ENCODE measurements at regions not wholly inside any gene's neighbourhood (a gene's known extent, or its start where the extent isn't known, plus 50 kb on each side); places are given as distances from the start of the nearest gene placed in this dataset.

DNA sequence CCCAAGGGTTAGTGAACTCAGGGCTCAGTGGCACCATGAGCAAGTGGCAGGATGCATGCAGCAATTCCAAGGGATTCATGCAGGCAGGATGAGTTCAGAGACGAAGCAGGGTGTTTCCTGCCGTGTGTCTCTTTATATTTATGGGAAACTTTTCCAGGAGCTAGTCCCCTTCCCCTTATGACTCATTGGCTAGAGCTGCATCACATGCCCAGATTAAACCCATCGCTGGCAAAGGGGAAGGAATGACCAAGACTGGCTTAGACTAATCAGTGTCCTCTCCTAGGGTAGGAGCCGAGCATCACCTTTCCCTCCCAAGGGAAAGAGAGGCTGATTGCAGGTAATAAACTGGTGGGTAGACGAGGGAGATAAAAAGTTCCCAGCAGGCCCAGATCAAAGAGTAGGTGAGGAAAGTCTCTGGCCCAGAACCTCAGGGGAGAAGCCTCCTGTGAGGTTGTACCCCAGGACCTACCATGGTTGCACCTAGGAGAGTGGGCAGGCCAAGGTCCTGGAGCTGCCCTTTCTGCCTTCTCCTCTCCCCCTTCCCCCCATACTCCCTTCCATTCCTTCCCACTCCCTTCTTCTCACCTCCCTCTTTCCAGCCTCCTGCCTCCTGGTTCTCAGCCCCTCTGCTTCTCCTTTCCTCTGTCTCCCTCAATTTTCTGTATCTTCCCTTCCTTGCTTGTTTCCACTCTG is 67.8 kb upstream of the ITGA11 start:
- ChIA-PET CTCF (no interaction called here), POLR2A (no interaction called here)

DNA sequence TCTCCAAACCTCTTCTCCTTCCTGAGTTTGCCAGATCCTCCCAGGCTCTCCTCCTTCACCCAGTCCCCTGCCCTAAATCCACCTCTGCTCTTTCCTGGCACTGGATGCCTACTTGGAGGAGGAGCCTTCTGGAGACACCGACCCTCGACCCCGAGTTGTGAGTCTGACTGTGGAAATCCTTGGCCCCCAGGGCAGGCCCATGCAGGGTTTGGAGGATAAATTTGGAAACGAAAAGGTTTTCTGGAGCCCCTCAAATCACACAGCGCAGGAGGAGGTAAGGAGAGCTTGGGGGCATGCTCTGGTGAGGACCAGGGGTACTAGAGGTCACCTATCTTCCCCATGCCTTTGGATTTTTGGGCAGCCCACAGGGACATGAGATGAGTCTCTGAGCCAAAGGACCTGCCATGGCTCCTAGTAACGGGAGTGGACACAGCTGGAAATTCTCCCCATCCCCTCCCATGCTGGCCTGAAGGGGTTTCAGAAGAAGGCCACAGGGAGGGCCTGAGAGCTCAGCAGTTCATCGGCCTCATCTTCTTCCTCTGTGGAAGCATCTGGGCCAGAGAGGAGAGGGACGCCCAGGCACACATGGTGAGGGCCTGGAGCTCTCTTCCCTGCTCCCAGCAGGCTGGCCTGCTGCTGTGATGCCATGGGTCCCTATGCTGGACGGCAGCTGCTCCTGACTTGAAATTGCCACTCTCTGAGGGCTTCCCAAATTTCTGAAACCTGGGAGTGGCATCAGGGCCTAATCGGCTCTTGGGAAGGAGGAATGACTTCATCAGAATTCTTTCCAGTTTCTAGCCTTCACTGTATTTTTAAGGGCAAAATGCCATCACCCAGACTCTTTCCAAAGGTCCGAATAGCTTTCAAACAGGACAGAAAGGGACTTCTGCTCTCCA is 68.6 kb upstream of the ITGA11 start:
- POLR2A ChIA-PET: no interaction called here
- CTCF ChIA-PET: no interaction called here

GRCh38 chr15:68501259-68501591 is 69.3 kb upstream of the ITGA11 start:
- ChIA-PET CTCF (no interaction called here), POLR2A (no interaction called here)

- CTCF ChIA-PET: no interaction called here
- POLR2A ChIA-PET: no interaction called here
Measured at GRCh38 chr15:68501616-68502015, 69.7 kb upstream of the ITGA11 start.

- POLR2A ChIA-PET: no interaction called here
- CTCF ChIA-PET: no interaction called here
Measured at GRCh38 chr15:68502398-68502901, 70.5 kb upstream of the ITGA11 start.

DNA sequence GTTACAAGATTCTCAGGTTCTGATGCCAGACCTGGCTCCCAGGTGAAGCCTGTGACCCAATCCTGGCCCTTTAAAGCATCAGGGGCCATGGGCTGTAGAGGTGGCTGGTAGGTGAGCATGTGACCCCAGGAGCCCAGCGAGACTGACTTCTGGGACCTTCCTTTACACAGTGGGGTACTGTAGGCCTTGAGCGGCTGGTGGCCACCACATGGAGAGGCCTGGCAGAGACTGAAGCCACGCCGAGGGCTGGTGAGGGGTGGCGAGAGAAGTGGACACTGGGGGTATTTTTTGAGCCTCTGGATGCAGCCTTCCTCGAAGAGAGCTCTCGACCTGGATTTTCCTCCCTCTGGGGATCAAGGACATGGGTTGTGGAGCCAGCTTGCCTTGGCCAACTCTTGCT is 71.2 kb upstream of the ITGA11 start:
- POLR2A ChIA-PET: no interaction called here
- CTCF ChIA-PET: no interaction called here

DNA sequence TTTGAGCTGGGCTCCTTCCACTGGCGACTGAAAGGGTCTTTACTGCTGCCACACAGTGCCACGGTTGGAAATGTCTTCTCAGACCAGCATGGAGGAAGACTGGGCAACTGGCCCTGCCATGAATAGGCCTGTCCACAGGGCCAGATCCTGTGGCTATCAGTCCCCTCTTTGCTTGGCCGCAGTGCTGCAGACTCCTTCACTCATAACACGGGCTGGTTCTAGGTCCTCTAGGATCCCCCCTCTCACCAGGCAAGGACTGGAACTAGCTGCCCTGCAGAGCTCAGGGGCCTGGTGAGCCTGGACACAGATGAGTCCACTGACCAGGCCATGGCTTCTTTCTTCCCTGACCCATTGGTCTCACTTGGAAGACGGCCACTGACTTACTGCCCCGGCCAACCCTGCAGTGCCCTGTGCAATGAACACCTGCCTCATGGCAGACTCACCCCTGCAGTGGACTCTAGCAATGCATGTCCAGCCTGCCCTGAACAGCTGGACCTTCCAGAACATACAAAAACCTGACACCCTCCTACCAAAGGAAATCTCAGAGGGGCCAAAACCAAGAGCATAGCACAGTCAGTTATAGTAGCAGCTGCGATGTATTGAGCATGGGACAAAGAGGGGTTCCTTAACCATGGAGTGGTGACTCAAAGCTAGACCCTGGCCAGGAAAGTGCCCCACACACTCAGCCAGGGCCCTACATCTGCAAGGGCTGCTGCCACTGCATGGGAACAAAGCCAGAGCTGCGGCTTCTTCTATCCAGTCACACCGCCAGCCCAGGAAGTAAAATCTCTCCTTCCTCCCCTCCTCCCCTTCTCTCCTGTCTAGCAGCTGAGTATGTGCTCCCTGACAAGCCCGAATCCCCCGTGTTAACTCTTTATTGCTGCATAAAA is 72.1 kb upstream of the ITGA11 start:
- CTCF ChIA-PET: no interaction called here
- POLR2A ChIA-PET: no interaction called here

DNA sequence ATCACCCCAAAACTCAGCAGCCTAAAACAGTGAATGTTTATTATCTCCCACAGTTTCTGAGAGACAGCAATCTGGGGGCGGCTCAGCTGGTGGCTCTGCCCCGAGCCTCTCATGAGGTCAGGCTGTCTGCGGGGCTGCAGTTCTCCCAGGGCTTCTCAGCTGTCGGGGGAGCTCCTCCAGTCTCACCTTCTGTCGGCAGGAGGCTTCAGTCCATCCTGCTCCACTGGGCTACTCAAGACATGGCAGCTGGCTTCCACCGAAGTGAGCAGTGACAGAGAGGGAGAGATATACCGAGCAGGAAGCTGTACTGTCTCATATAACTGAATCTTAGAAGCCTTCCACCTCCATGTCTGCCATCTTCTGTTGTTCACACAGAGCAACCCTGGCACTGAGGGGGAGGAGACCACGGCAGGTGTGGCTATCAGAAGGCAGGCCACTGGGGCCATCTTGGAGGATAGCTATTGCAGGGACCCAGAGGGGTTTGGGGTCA is 72.8 kb upstream of the ITGA11 start:
- ChIA-PET POLR2A (no interaction called here), CTCF (no interaction called here)

GRCh38 chr15:68506071-68506470 is 72.7 kb upstream of the CORO2B start:
- ChIA-PET CTCF (no interaction called here), POLR2A (no interaction called here)

DNA sequence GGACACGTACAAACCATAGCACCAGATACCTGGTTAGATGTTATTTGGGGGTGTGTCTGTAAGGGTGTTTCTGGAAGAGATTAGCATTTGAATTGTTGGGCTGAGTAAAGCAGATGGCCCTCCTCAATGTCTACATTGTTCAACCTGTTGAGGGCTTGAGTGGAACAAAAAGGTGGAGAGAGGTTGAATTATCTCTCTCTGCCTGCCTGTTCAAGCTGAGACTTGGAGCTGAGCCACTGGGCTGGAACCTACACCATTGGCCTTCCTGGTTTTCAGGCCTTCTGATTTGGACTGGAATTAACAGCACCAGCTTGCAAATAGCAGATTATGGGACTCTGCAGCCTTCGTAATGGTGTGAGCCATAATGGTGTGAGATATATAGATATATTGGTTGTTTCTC is 71.3 kb upstream of the CORO2B start:
- POLR2A ChIA-PET: no interaction called here
- CTCF ChIA-PET: no interaction called here

DNA sequence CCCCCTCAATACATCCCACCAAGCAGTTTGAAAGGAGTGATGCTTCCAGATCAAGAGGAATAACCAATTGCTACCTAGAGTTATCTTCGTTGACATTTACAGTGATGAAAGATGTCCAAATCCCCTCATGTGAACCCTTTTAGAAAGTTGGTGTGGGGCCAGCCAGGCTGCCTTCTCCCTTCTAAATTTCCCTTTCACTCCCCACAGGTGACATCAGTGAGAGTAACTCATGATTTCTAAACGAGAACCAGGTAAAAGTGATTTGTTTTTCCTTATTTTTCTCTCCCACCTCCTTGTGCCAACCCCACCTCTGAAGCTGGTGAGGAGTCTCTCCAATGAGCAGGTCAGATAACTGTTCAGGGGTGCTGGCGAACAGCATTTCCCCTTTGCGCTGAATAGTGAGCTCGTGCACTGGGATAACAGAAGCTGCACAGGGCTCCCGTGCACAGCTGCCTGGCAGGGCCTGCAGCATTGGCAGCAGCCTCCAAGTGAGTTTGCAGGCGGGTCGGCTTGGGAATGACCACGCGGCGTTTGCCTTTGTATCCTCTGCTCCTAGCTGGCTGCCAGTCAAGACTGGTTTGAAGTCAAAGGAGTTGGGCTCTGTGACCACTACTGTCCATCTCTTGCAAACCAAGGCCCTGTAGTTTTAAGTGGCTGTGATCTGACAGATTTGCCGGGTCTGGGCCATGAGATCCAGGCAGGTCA is 70.2 kb upstream of the CORO2B start:
- ChIA-PET POLR2A (no interaction called here), CTCF (no interaction called here)

GRCh38 chr15:68510558-68510957 is 68.2 kb upstream of the CORO2B start:
- POLR2A ChIA-PET: interaction anchor here (0.7 kb wide), 1 partner anchor 178 kb away, joined by 3 read pairs; no protein-coding TSS in a partner anchor
- CTCF ChIA-PET: interaction anchor here (0.5 kb wide), 1 partner anchor 163 kb away, joined by 5 read pairs; no protein-coding TSS in a partner anchor

- CTCF ChIA-PET: interaction anchor here (0.5 kb wide), 1 partner anchor 162 kb away, joined by 5 read pairs; no protein-coding TSS in a partner anchor
- POLR2A ChIA-PET: no interaction called here
Measured at GRCh38 chr15:68511073-68511991, 67.5 kb upstream of the CORO2B start.

DNA sequence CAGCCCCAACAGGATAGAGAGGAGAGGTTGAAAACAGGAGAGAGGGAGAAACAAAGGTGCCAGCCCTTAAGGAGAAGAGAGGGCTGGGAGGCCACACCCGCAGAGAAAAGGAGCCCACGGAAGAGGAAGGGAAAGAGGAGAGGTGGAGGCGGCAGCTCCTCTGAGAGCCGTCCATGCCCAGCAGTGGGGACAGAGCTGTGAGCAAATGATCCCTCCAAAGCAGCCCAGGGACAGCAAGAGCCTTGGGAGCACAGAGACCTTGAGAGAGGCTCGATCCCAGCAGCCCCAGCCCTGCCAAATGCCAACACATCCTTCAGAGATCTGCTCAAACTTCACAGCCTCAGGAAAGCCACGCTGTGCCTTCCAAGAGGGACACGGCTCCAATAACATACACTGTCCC is 66.7 kb upstream of the CORO2B start:
- POLR2A ChIA-PET: no interaction called here
- CTCF ChIA-PET: no interaction called here

DNA sequence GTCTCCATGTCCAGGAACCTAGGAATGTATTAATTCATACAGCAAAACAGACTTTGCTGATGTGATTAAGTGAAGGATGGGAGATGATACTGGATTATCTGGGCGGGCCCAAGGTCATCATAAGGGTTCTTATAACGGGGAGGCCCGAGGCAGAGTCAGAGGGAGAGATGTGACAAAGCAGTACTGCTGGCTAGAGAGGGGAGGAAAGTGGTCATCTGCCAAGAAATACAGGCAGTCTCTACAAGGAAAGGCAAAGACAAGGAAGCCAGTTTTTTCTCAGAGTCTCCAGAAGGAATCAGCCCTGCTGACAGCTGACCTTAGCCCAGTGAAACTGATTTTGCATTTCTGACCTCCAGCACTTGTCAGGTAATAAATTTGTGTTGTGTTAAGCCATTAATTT is 66.2 kb upstream of the CORO2B start:
- POLR2A ChIA-PET: no interaction called here
- CTCF ChIA-PET: no interaction called here

DNA sequence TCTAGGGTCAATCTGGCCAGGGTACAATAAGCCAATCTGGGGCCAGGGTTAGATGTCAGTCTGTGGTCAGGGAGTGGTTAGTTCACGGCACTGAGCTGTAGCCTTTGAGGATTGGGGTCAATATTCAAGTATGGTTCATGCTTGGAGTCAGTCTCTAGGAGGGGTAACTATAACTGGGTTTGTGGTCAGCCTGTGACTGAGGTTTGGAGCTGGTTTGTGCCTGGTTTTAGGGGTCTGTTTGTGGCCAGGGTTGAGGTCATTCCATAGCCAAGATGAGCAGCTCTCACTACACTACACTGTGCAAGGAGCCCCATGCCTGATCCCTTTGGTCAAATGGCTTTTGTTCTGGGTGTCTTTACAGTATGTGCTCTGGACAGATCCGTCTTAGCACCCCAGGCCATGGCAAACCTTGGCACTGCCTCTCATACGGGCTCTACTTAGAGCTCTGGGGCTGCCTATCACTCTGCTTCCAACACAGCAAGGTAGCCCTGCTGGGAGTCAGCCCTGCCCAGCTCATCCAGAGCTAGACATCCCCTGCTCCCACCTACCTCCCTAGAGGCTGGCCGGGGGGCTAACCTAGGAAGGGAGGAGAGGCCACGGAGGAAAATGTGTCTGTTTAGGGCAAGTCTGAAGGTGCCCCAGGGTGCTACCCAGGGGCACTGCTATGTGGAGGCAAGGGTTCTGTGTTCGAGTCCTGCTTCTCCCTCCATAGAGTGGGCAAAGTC is 63.3 kb upstream of the CORO2B start:
- ChIA-PET CTCF (no interaction called here), POLR2A (no interaction called here)

GRCh38 chr15:68517285-68517761 is 61.5 kb upstream of the CORO2B start:
- CTCF ChIA-PET: no interaction called here
- POLR2A ChIA-PET: no interaction called here

- ChIA-PET CTCF (no interaction called here), POLR2A (no interaction called here)
Measured at GRCh38 chr15:68518046-68518445, 60.7 kb upstream of the CORO2B start.
